Stomach (tissue), 4 donors: ENCODE measurements at regions not wholly inside any gene's neighbourhood (a gene's known extent, or its start where the extent isn't known, plus 50 kb on each side); places are given as distances from the start of the nearest gene placed in this dataset.

ENCODE experiments used
- POLR2AphosphoS5 ChIP-seq, 3 donors: sonication (generic); formaldehyde crosslinking; IDR thresholded peaks; one replicate each; pipeline ENCODE4 v1.6.1; 2016; ENCODE audit warnings: antibody characterized with exemption in 3 of 3
- TF ChIP-seq, protein P1 (sequence below), 7 experiments: fragments of 450-650 bp in 4 of 7; fragments of 200-600 bp in 3 of 7; sonication (generic) in 3 of 7; IDR thresholded peaks; one replicate each; pipeline ENCODE4 v1.5.1; 2016 to 2019; ENCODE audit warnings: antibody characterized with exemption in 7 of 7, control low read depth in 2 of 7, mild to moderate bottlenecking in 1 of 7

DNA sequence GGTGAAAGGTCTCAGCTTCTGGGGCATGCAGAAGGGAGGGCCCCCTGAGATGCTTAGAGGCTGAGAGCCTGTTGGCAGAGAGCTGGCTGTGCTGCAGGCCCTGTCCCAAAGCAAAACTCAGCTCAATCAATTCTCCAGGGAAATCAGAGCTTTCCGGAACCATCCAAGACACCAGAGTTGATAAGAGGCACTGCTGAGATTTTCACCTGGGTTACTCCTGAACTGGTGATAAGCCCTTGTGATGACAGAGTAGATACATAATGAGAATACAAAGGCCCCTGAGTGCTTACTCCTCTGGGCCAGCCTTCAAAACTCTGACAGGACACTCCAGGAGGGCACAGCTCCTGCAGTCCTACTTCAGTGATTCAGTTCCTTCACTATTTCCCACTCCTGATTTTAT is 63.9 kb downstream of the ARL6IP4 start:
- TF ChIP-seq, protein P1, sequence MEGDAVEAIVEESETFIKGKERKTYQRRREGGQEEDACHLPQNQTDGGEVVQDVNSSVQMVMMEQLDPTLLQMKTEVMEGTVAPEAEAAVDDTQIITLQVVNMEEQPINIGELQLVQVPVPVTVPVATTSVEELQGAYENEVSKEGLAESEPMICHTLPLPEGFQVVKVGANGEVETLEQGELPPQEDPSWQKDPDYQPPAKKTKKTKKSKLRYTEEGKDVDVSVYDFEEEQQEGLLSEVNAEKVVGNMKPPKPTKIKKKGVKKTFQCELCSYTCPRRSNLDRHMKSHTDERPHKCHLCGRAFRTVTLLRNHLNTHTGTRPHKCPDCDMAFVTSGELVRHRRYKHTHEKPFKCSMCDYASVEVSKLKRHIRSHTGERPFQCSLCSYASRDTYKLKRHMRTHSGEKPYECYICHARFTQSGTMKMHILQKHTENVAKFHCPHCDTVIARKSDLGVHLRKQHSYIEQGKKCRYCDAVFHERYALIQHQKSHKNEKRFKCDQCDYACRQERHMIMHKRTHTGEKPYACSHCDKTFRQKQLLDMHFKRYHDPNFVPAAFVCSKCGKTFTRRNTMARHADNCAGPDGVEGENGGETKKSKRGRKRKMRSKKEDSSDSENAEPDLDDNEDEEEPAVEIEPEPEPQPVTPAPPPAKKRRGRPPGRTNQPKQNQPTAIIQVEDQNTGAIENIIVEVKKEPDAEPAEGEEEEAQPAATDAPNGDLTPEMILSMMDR (IDR thresholded peaks at IDR 0.05): no peak
- no peak for TF ChIP-seq POLR2AphosphoS5 (IDR thresholded peaks at IDR 0.05)
